ENCODE measurements at regions not wholly inside any gene's neighbourhood (a gene's known extent, or its start where the extent isn't known, plus 50 kb on each side); places are given as distances from the start of the nearest gene placed in this dataset.

GRCh38 chr5:66440202-66440680 lies 156.0 kb upstream of the MAST4 start:
- TF ChIP-seq GATA2 (IDR thresholded peaks at IDR 0.05; ENCODE audit: low read depth, low read length) (no peak), GATA3 (IDR thresholded peaks at IDR 0.05; ENCODE audit: low read depth, low read length) (no peak)
